SU-DHL-6 (cell line): ENCODE measurements at regions not wholly inside any gene's neighbourhood (a gene's known extent, or its start where the extent isn't known, plus 50 kb on each side); places are given as distances from the start of the nearest gene placed in this dataset.

ENCODE experiments used
- H2AFZ ChIP-seq: fragments of 200-600 bp; sonication (generic); 2 replicates; pipeline ENCODE4 v1.6.1; 2014; ENCODE audit warnings: low read depth, mild to moderate bottlenecking, moderate library complexity, mixed read lengths, antibody characterized with exemption, low read length; ENCODE audit not compliant: severe bottlenecking
- H3F3A ChIP-seq: fragments of 200-600 bp; shearing (Covaris generic); 2 replicates; pipeline ENCODE4 v1.6.0; 2016; ENCODE audit warnings: antibody characterized with exemption, mild to moderate bottlenecking; ENCODE audit not compliant: insufficient read depth
- H3K27ac ChIP-seq: fragments of 200-600 bp; sonication (generic); 2 replicates; pipeline ENCODE4 v1.5.1; 2016; ENCODE audit warnings: low read depth, mild to moderate bottlenecking, low read length, moderate library complexity, mixed read lengths
- H3K27me3 ChIP-seq: fragments of 200-600 bp; sonication (generic), shearing (Covaris generic); 2 replicates; pipeline ENCODE4 v1.6.0; 2014; ENCODE audit warnings: mild to moderate bottlenecking, low read length
- H3K36me3 ChIP-seq: fragments of 200-600 bp; sonication (generic); 2 replicates; pipeline ENCODE4 v1.6.1; 2014; ENCODE audit warnings: mild to moderate bottlenecking, low read length, mixed read lengths
- H3K4me2 ChIP-seq: fragments of 300-600, 200-600 bp; shearing (Covaris generic), sonication (generic); 2 replicates; pipeline ENCODE4 v1.6.0; 2014; ENCODE audit warnings: low read length, low read depth, mild to moderate bottlenecking; ENCODE audit not compliant: poor library complexity, severe bottlenecking
- H3K4me3 ChIP-seq: fragments of 200-600 bp; sonication (generic); 2 replicates; pipeline ENCODE4 v1.5.1; 2014; ENCODE audit warnings: antibody characterized with exemption, low read length, mild to moderate bottlenecking, mixed read lengths; ENCODE audit not compliant: insufficient read depth, poor library complexity, severe bottlenecking
- H3K79me2 ChIP-seq: fragments of 200-600 bp; sonication (generic); 2 replicates; pipeline ENCODE4 v1.6.1; 2014; ENCODE audit warnings: mild to moderate bottlenecking, low read length, moderate library complexity; ENCODE audit not compliant: insufficient read depth
- H3K9ac ChIP-seq: fragments of 200-600 bp; sonication (generic); 2 replicates; pipeline ENCODE4 v1.7.0; 2014; ENCODE audit warnings: mild to moderate bottlenecking, low read length
- H3K9me2 ChIP-seq: fragments of 200-600 bp; sonication (generic); replicated peaks from 2 replicates; pipeline ENCODE4 v1.6.1; 2014; ENCODE audit warnings: low read length; ENCODE audit not compliant: insufficient read depth
- H3K9me3 ChIP-seq: fragments of 200-600 bp; sonication (generic); 2 replicates; pipeline ENCODE4 v1.6.1; 2014; ENCODE audit warnings: low read length, mixed read lengths; ENCODE audit not compliant: insufficient read depth
- H4K20me1 ChIP-seq: fragments of 200-600 bp; sonication (generic); 2 replicates; pipeline ENCODE4 v1.6.1; 2014; ENCODE audit warnings: low read depth, mild to moderate bottlenecking, antibody characterized with exemption, low read length, moderate library complexity, mixed read lengths
- EZH2phosphoT487 ChIP-seq: fragments of 200-600 bp; sonication (generic), shearing (Covaris generic); conservative IDR thresholded peaks from 2 replicates; pipeline ENCODE4 v1.6.1; 2018; ENCODE audit warnings: mild to moderate bottlenecking, antibody characterized with exemption, low read length, moderate library complexity, mixed read lengths
- TF ChIP-seq, protein P1 (sequence below): fragments of 200-600 bp; sonication (generic); IDR thresholded peaks from one replicate; pipeline ENCODE4 v1.5.1; 2017; ENCODE audit warnings: antibody characterized with exemption, mild to moderate bottlenecking, low read length, moderate library complexity; ENCODE audit not compliant: insufficient read depth, poor library complexity, severe bottlenecking

- H3K79me2 ChIP-seq = no peaks in the 10 kb centered on the region
- H3K9me2 ChIP-seq = no peaks in the 10 kb centered on the region
- no peaks in the 10 kb centered on the region for H3F3A ChIP-seq
- no peaks in the 10 kb centered on the region for H4K20me1 ChIP-seq
- no peak overlapping the region for H3K27ac ChIP-seq
- no peaks in the 10 kb centered on the region for H3K27me3 ChIP-seq
- no peaks in the 10 kb centered on the region for H3K9me3 ChIP-seq
- no peaks in the 10 kb centered on the region for H3K36me3 ChIP-seq
- H3K4me3 ChIP-seq = no peak overlapping the region
- no peak for TF ChIP-seq EZH2phosphoT487
- TF ChIP-seq, protein P1, sequence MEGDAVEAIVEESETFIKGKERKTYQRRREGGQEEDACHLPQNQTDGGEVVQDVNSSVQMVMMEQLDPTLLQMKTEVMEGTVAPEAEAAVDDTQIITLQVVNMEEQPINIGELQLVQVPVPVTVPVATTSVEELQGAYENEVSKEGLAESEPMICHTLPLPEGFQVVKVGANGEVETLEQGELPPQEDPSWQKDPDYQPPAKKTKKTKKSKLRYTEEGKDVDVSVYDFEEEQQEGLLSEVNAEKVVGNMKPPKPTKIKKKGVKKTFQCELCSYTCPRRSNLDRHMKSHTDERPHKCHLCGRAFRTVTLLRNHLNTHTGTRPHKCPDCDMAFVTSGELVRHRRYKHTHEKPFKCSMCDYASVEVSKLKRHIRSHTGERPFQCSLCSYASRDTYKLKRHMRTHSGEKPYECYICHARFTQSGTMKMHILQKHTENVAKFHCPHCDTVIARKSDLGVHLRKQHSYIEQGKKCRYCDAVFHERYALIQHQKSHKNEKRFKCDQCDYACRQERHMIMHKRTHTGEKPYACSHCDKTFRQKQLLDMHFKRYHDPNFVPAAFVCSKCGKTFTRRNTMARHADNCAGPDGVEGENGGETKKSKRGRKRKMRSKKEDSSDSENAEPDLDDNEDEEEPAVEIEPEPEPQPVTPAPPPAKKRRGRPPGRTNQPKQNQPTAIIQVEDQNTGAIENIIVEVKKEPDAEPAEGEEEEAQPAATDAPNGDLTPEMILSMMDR = no peak
- no peak overlapping the region for H3K4me2 ChIP-seq
- no peak overlapping the region for H3K9ac ChIP-seq
- no peak overlapping the region for H2AFZ ChIP-seq
Observed at GRCh38 chr4:57652779-57653178, 542.6 kb upstream of the IGFBP7 start.

- H3F3A ChIP-seq = no peaks in the 10 kb centered on the region
- no peaks in the 10 kb centered on the region for H3K9me2 ChIP-seq
- H3K9ac ChIP-seq = no peak overlapping the region
- H3K9me3 ChIP-seq = no peaks in the 10 kb centered on the region
- no peaks in the 10 kb centered on the region for H3K27me3 ChIP-seq
- no peak overlapping the region for H3K27ac ChIP-seq
- TF ChIP-seq, protein P1 = no peak
- no peak for TF ChIP-seq EZH2phosphoT487
- H3K4me3 ChIP-seq = no peak overlapping the region
- no peaks in the 10 kb centered on the region for H3K79me2 ChIP-seq
- no peaks in the 10 kb centered on the region for H4K20me1 ChIP-seq
- H2AFZ ChIP-seq = no peak overlapping the region
- no peak overlapping the region for H3K4me2 ChIP-seq
- no peaks in the 10 kb centered on the region for H3K36me3 ChIP-seq
Observed at GRCh38 chr4:57640391-57641100, 530.4 kb upstream of the IGFBP7 start.

DNA sequence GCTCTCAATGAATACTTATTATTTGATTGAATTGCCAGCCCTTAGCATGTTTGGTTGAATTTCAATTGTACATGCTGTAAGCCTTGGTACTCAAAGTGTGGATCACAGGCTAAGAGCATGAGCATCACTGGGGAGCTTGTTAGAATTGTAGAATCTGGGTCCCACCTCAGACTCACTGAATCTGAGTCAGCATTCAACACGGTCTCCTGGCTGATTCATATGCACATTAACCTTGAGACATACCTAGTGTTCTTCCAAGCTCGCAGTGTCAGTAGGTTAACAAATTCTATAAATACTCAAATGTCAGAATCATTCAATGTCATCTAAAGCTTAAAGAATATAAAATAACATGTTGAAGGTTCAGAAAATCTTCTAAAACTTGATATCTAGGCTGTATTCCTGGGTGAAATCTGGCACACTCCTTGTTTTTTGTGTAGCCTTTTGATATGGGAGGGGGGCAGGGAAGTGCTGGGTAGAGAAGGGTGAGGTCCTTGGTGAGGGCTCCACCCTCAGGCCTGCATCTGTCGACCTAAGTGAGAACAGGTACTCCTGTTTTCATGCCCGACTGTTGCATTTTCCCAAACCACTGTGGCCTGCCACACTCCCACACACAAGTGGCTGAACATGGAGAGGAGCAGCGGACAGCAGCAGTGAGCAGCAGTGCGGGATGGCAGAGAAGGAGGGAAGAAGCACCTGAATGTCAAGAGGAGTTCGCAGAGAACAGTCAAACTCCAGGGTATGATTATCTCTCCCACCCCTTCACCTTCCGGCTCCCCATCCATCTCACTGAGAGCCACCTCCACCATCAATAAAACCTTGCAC is 529.6 kb upstream of the IGFBP7 start:
- Histone ChIP-seq H3K4me2 (no peak overlapping the region), H3K36me3 (no peaks in the 10 kb centered on the region), H2AFZ (no peak overlapping the region), H3K4me3 (no peak overlapping the region), H3F3A (no peaks in the 10 kb centered on the region), H3K9ac (no peak overlapping the region), H3K9me2 (no peaks in the 10 kb centered on the region), H3K27ac (no peak overlapping the region), H4K20me1 (no peaks in the 10 kb centered on the region), H3K79me2 (no peaks in the 10 kb centered on the region), H3K9me3 (no peaks in the 10 kb centered on the region), H3K27me3 (no peaks in the 10 kb centered on the region)
- TF ChIP-seq EZH2phosphoT487 = no peak
- TF ChIP-seq, protein P1 = no peak
